Omental fat pad (tissue), 3 donors: ENCODE measurements at regions not wholly inside any gene's neighbourhood (a gene's known extent, or its start where the extent isn't known, plus 50 kb on each side); places are given as distances from the start of the nearest gene placed in this dataset.

Source experiments
- ATAC-seq: fragments of 150-250 bp; one replicate; pipeline ENCODE4 v1.9.1; 2016; ENCODE audit warnings: mild to moderate bottlenecking, moderate library complexity; ENCODE audit not compliant: low FRiP score
- DNase-seq: peaks from one replicate; pipeline ENCODE4 v3.0.0-alpha.2; 2019; ENCODE audit warnings: low spot score
- TF ChIP-seq, protein P1 (sequence below), 3 donors: fragments of 450-650 bp; IDR thresholded peaks; one replicate each; pipeline ENCODE4 v1.5.1; 2016 to 2017; ENCODE audit warnings: antibody characterized with exemption in 3 of 3, mild to moderate bottlenecking in 3 of 3, moderate library complexity in 2 of 3

GRCh38 chr22:22344430-22344829, 99.8 kb downstream of the VPREB1 start:
- TF ChIP-seq, protein P1, sequence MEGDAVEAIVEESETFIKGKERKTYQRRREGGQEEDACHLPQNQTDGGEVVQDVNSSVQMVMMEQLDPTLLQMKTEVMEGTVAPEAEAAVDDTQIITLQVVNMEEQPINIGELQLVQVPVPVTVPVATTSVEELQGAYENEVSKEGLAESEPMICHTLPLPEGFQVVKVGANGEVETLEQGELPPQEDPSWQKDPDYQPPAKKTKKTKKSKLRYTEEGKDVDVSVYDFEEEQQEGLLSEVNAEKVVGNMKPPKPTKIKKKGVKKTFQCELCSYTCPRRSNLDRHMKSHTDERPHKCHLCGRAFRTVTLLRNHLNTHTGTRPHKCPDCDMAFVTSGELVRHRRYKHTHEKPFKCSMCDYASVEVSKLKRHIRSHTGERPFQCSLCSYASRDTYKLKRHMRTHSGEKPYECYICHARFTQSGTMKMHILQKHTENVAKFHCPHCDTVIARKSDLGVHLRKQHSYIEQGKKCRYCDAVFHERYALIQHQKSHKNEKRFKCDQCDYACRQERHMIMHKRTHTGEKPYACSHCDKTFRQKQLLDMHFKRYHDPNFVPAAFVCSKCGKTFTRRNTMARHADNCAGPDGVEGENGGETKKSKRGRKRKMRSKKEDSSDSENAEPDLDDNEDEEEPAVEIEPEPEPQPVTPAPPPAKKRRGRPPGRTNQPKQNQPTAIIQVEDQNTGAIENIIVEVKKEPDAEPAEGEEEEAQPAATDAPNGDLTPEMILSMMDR (IDR thresholded peaks at IDR 0.05): no peak
- ATAC-seq (no peak), DNase-seq (no peak)

- DNase-seq (no peak), ATAC-seq (no peak)
- TF ChIP-seq, protein P1 (IDR thresholded peaks at IDR 0.05): no peak
Observed at GRCh38 chr22:22345781-22346180, 101.2 kb downstream of the VPREB1 start.

DNA sequence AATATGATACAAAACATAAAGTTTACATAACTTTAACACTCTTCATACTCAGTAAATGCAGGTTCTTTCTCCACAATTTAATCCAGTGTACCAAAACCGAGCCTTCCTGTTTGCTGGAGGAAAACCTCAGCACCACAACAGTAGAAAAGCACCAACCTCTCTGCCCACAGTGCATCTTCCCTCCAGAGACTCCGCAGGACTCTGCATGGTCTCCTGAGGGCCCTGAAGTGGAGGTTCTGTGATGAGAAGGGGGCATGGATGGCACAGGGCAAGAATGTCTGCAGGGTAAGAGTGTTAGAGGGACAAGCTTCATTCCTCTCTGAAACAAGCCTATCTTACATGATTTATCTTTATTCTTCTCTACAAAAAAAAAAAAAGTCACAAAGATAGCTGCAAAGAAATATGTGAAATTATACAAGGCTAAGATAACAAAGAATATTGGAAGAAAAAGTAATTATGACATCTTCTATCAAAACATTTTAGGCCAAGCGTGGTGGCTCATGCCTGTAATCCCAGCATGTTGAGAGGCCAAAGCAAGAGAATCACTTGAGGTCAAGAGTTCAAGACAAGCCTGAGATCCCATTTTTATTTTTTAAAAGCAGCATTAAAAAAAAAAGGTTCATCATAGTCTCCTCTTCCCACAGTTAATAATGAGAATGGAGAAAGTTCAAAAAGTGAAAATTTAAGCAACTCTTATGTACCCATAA, 102.0 kb downstream of the VPREB1 start:
- DNase-seq (no peak), ATAC-seq (no peak)
- TF ChIP-seq, protein P1 (IDR thresholded peaks at IDR 0.05): no peak

GRCh38 chr22:22348127-22348814, 103.7 kb downstream of the VPREB1 start:
- DNase-seq (no peak), ATAC-seq (no peak)
- TF ChIP-seq, protein P1 (IDR thresholded peaks at IDR 0.05): no peak

GRCh38 chr22:22348815-22349454, 104.3 kb downstream of the VPREB1 start:
- TF ChIP-seq, protein P1 (IDR thresholded peaks at IDR 0.05): no peak
- no peak for ATAC-seq
- DNase-seq: no peak

- DNase-seq (no peak), ATAC-seq (no peak)
- TF ChIP-seq, protein P1 (IDR thresholded peaks at IDR 0.05): no peak
Observed at GRCh38 chr22:22349455-22349836, 104.9 kb downstream of the VPREB1 start.
